ENCODE measurements at regions not wholly inside any gene's neighbourhood (a gene's known extent, or its start where the extent isn't known, plus 50 kb on each side); places are given as distances from the start of the nearest gene placed in this dataset.

DNA sequence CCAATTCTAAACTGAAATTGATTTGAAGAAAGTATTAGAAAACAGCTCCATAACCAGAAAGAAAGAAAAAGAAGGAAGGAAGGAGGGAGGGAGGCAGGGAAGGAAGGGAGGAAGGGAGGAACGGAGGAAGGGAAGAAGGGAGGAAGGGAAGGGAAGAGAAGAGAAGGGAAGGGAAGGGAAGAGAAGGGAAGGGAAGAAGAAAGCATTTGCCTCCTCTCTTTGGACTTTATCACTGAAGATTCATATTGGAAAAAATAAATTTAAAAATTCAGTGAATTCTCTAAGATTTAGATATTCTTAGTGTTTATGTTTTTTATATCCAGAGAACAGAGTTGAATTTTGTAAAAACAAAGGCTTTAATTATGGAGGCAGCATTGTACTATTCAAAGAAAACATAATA, 68.5 kb upstream of the NXT1 start:
- ATAC-seq (no peak), DNase-seq (no peak)
- Mint-ChIP-seq H3K9me3 (no peaks in the 10 kb centered on the region), H3K27me3 (peaks cover 5% of the 10 kb centered on the region), H3K36me3 (ENCODE audit: low read depth) (no peaks in the 10 kb centered on the region), H3K4me1 (ENCODE audit: low read depth) (no peaks in the 10 kb centered on the region), H3K4me3 (no peak overlapping the region), H3K27ac (no peak overlapping the region)
- POLR2A ChIA-PET: no interaction called here
- TF ChIP-seq, protein P1, sequence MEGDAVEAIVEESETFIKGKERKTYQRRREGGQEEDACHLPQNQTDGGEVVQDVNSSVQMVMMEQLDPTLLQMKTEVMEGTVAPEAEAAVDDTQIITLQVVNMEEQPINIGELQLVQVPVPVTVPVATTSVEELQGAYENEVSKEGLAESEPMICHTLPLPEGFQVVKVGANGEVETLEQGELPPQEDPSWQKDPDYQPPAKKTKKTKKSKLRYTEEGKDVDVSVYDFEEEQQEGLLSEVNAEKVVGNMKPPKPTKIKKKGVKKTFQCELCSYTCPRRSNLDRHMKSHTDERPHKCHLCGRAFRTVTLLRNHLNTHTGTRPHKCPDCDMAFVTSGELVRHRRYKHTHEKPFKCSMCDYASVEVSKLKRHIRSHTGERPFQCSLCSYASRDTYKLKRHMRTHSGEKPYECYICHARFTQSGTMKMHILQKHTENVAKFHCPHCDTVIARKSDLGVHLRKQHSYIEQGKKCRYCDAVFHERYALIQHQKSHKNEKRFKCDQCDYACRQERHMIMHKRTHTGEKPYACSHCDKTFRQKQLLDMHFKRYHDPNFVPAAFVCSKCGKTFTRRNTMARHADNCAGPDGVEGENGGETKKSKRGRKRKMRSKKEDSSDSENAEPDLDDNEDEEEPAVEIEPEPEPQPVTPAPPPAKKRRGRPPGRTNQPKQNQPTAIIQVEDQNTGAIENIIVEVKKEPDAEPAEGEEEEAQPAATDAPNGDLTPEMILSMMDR (IDR thresholded peaks at IDR 0.05): no peak
- CTCF ChIA-PET: no interaction called here
- intact Hi-C loops (cut with micrococcal nuclease): no loop called here

DNA sequence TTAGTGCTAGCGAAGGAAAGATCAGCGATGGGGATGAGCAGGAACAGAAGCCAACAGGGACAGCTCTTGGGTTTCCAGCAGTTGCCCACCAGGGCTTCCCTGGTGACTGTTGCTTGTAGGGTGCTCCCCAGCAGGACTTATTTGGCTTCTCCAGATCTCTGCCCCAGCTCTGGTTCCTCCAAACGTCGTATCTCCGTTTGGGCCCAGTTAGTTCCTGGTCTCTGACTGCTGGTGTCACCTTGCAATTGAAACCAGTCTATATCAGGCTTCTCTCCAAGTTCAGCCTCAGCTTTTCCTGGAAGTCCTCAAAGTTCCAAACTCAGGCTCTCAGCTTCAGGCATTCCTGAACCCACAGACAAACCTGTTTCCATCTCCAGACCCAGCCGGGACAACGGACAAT, 70.8 kb upstream of the NXT1 start:
- TF ChIP-seq, protein P1 (IDR thresholded peaks at IDR 0.05): no peak
- Mint-ChIP-seq H3K4me1 (ENCODE audit: low read depth) (no peaks in the 10 kb centered on the region), H3K9me3 (no peaks in the 10 kb centered on the region), H3K27me3 (peaks cover 4% of the 10 kb centered on the region), H3K36me3 (ENCODE audit: low read depth) (no peaks in the 10 kb centered on the region), H3K4me3 (no peak overlapping the region), H3K27ac (no peak overlapping the region)
- intact Hi-C loops (cut with micrococcal nuclease): no loop called here
- DNase-seq (no peak), ATAC-seq (no peak)
- ChIA-PET CTCF (no interaction called here), POLR2A (no interaction called here)

DNA sequence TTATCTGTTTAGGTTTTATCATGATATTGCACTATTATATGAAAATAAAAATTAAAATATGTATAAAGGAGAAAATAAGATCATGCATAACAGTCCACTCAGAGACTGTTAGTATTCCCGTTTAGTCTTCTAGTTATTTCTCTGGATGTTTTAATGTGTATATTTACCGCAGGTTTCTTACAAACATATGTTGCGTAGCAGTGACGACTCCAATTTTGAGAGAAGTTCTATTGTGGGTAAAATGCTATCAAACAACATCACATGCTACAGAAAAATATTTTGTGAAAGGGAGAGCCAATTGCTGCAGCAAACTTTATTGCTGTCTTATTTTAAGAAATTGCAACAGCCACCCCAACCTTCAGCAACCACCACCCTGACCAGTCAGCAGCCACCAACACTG, 72.4 kb upstream of the NXT1 start:
- Mint-ChIP-seq H3K27me3 (no peaks in the 10 kb centered on the region), H3K9me3 (no peaks in the 10 kb centered on the region), H3K4me3 (no peak overlapping the region), H3K27ac (no peak overlapping the region), H3K4me1 (ENCODE audit: low read depth) (no peaks in the 10 kb centered on the region), H3K36me3 (ENCODE audit: low read depth) (no peaks in the 10 kb centered on the region)
- TF ChIP-seq, protein P1 (IDR thresholded peaks at IDR 0.05): no peak
- intact Hi-C loops (cut with micrococcal nuclease): no loop called here
- no peak for ATAC-seq
- ChIA-PET POLR2A (no interaction called here), CTCF (no interaction called here)
- DNase-seq: no peak

DNA sequence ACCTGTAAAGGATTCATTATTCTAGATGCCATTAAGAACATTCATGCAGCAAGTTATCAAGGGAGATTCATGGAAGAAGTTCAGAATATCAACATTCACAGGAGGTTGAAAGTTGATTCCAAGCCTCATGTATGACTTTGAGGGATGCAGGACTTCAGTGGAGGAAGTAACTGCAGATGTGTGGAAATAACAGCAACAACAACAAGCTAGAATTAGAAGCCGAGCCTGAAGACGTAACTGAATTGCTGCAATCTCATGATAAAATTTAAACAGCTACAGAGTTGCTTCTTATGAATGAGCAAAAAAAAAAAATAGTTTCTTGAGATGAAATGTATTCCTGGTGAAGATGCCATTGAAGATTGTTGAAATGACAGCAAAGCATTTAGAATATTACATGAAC, 73.3 kb upstream of the NXT1 start:
- ATAC-seq (no peak), DNase-seq (no peak)
- POLR2A ChIA-PET: no interaction called here
- Mint-ChIP-seq H3K27ac (no peak overlapping the region), H3K4me3 (no peak overlapping the region), H3K4me1 (ENCODE audit: low read depth) (no peaks in the 10 kb centered on the region), H3K36me3 (ENCODE audit: low read depth) (no peaks in the 10 kb centered on the region), H3K9me3 (no peaks in the 10 kb centered on the region), H3K27me3 (no peaks in the 10 kb centered on the region)
- TF ChIP-seq, protein P1 (IDR thresholded peaks at IDR 0.05): no peak
- CTCF ChIA-PET: no interaction called here
- intact Hi-C loops (cut with micrococcal nuclease): no loop called here

DNA sequence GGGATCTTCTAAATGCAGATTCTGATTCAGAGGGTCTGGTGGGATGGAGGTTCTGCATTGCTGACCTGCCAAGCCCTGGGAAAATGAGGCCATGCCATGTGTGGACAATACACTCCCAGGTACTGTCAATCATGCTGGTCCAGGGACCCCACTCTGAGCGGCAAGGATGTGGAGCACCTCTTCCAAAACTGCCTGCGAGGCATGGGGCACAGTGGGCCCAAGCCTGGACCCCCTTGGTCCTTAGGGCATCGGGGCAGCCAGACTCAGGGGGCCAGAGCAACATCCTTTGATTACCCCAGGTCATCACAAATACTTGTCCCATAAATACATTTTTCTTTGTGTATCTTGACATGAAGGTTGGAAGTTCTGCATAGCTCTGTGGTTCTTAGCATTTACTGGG, 76.8 kb upstream of the NXT1 start:
- intact Hi-C loops (cut with micrococcal nuclease): no loop called here
- Mint-ChIP-seq H3K27me3 (no peaks in the 10 kb centered on the region), H3K27ac (no peak overlapping the region), H3K4me1 (ENCODE audit: low read depth) (no peaks in the 10 kb centered on the region), H3K36me3 (ENCODE audit: low read depth) (no peaks in the 10 kb centered on the region), H3K4me3 (no peak overlapping the region), H3K9me3 (peaks cover 3% of the 10 kb centered on the region)
- no peak for ATAC-seq
- no peak for DNase-seq
- TF ChIP-seq, protein P1 (IDR thresholded peaks at IDR 0.05): no peak
- CTCF ChIA-PET: no interaction called here
- POLR2A ChIA-PET: no interaction called here

All from activated CD8-positive, alpha-beta T cell treated with anti-CD3 and anti-CD28 coated beads for 36 hours (primary cell).